HepG2 (cell line): ENCODE measurements at regions not wholly inside any gene's neighbourhood (a gene's known extent, or its start where the extent isn't known, plus 50 kb on each side); places are given as distances from the start of the nearest gene placed in this dataset.

Experiments used
- ATAC-seq: fragments of 200-7000 bp; cut with Tn5 transposase; 3 replicates; pipeline ENCODE4 v1.9.1; 2020; ENCODE audit warnings: mild to moderate bottlenecking, moderate library complexity
- BruUV-seq: library from RNA; stranded (reverse); fragments of 400-500 nt; replicated peaks from 2 replicates; lab custom pipeline; 2021; lab: Mats Ljungman, UMichigan
- CTCF ChIA-PET: fragments of 300-600 bp; formaldehyde crosslinking; extraction: SDS; loops from one replicate; lab custom pipeline; 2021; ENCODE audit warnings: low total read pairs, inconsistent platforms, low intra/inter-chr PET ratio; lab: Yijun Ruan, JAX
- POLR2A ChIA-PET: fragments of 350-600 bp; sonication (Branson Sonifier 250); formaldehyde crosslinking; loops from one replicate; lab custom pipeline; 2020; ENCODE audit warnings: antibody characterized with exemption, inconsistent platforms; lab: Yijun Ruan, JAX
- DNase-seq: peaks from one replicate; pipeline ENCODE4 v3.0.0-alpha.2; 2015; ENCODE audit warnings: low spot score
- FAIRE-seq: peaks from 3 replicates; lab custom pipeline; 2011; peaks lifted over from hg19 to GRCh38; lab: Jason Lieb, UNC
- H2AFZ ChIP-seq: one replicate; pipeline ENCODE4 v1.6.1; 2011; ENCODE audit warnings: low read length, inconsistent platforms
- H3K27ac ChIP-seq: fragments of 300-600 bp; 3 replicates; pipeline ENCODE4 v1.8.0; 2011; ENCODE audit warnings: mixed run types, mild to moderate bottlenecking, mixed read lengths, low read length, inconsistent platforms; ENCODE audit not compliant: insufficient read depth; ENCODE audit errors: extremely low read length
- H3K27me3 ChIP-seq, 2 experiments: fragments of 200-600 bp in 1 of 2; 2 replicates in 1 of 2; 3 replicates in 1 of 2; pipeline versions ENCODE4 v1.6.0 to v1.8.0; 2011; ENCODE audit warnings: low read length in 2 of 2, mild to moderate bottlenecking in 2 of 2, moderate library complexity in 2 of 2, inconsistent platforms in 1 of 2; ENCODE audit not compliant: insufficient read depth in 2 of 2, control insufficient read depth in 1 of 2
- H3K36me3 ChIP-seq, 2 experiments: fragments of 200-600 bp in 1 of 2; replicated peaks in 1 of 2; 2 replicates in 1 of 2; 3 replicates in 1 of 2; pipeline versions ENCODE4 v1.5.1 to v1.8.0; 2011; ENCODE audit warnings: low read length in 2 of 2, inconsistent platforms in 1 of 2; ENCODE audit not compliant: insufficient read depth in 2 of 2, control insufficient read depth in 1 of 2
- H3K4me1 ChIP-seq: 2 replicates; pipeline ENCODE4 v1.5.1; 2012; ENCODE audit warnings: low read length, inconsistent platforms; ENCODE audit not compliant: insufficient read depth
- H3K4me2 ChIP-seq: 2 replicates; pipeline ENCODE4 v1.6.0; 2011; ENCODE audit warnings: low read depth, low read length, inconsistent platforms
- H3K4me3 ChIP-seq, 3 experiments: fragments of 200-600 bp in 1 of 3; sonication (generic), shearing (Covaris generic) in 1 of 3; replicated peaks in 1 of 3; 2 replicates each; pipeline ENCODE4 v1.5.1; 2011 to 2016; ENCODE audit warnings: low read length in 3 of 3, inconsistent platforms in 2 of 3, low read depth in 2 of 3, mild to moderate bottlenecking in 2 of 3, control low read depth in 1 of 3, mixed read lengths in 1 of 3; ENCODE audit not compliant: insufficient read depth in 1 of 3
- H3K79me2 ChIP-seq: one replicate; pipeline ENCODE4 v1.6.1; 2011; ENCODE audit warnings: low read length, inconsistent platforms; ENCODE audit not compliant: insufficient read depth
- H3K9ac ChIP-seq: 2 replicates; pipeline ENCODE4 v1.6.0; 2011; ENCODE audit warnings: mild to moderate bottlenecking, low read depth, low read length, inconsistent platforms; ENCODE audit not compliant: insufficient read depth
- H3K9me3 ChIP-seq: 2 replicates; pipeline ENCODE4 v1.5.1; 2012; ENCODE audit warnings: mild to moderate bottlenecking, low read length
- H4K20me1 ChIP-seq: 2 replicates; pipeline ENCODE4 v1.6.0; 2011; ENCODE audit warnings: inconsistent platforms, mild to moderate bottlenecking, low read length, moderate library complexity; ENCODE audit not compliant: insufficient read depth
- ATF3 ChIP-seq: sonication (generic); formaldehyde crosslinking; IDR thresholded peaks from 2 replicates; pipeline ENCODE4 v1.4.0; 2020; ENCODE audit warnings: missing genetic modification reagents
- ATM ChIP-seq: fragments of 450-650 bp; IDR thresholded peaks from 2 replicates; pipeline ENCODE4 v1.7.1; 2017; ENCODE audit warnings: mild to moderate bottlenecking, borderline replicate concordance
- DBP ChIP-seq: sonication (generic); formaldehyde crosslinking; IDR thresholded peaks from 2 replicates; pipeline ENCODE4 v1.4.0; 2020; ENCODE audit warnings: missing genetic modification reagents; ENCODE audit errors: not compliant biosample characterization
- HMGXB3 ChIP-seq: sonication (generic); formaldehyde crosslinking; IDR thresholded peaks from 2 replicates; pipeline ENCODE4 v1.4.0; 2020; ENCODE audit warnings: missing genetic modification reagents, borderline replicate concordance
- HOXD1 ChIP-seq: sonication (generic); formaldehyde crosslinking; IDR thresholded peaks from 2 replicates; pipeline ENCODE4 v1.5.0; 2020; ENCODE audit warnings: missing genetic modification reagents
- KDM4B ChIP-seq: sonication (generic); formaldehyde crosslinking; IDR thresholded peaks from 2 replicates; pipeline ENCODE4 v1.4.0; 2020; ENCODE audit warnings: missing genetic modification reagents
- ZNF17 ChIP-seq: sonication (generic); formaldehyde crosslinking; IDR thresholded peaks from 2 replicates; pipeline ENCODE4 v1.5.0; 2020; ENCODE audit warnings: mild to moderate bottlenecking, missing genetic modification reagents
- ZNF24 ChIP-seq: fragments of 450-650 bp; IDR thresholded peaks from 2 replicates; pipeline ENCODE4 v1.6.1; 2017; ENCODE audit warnings: antibody characterized with exemption, mild to moderate bottlenecking
- ZNF747 ChIP-seq: sonication (generic); formaldehyde crosslinking; IDR thresholded peaks from 2 replicates; pipeline ENCODE4 v1.8.1; 2023; ENCODE audit warnings: missing genetic modification reagents, mild to moderate bottlenecking, borderline replicate concordance
- WGBS: methylation state at CpG from one replicate; pipeline ENCODE4 v1.1.6; 2017; ENCODE audit warnings: low lambda C conversion rate; 5-methylcytosine and 5-hydroxymethylcytosine counted together
- in situ Hi-C: cut with HindIII; loops from 2 replicates; pipeline ENCODE4 v1.10.0; 2017; ENCODE audit warnings: low pct_unique_long_range_greater_than_20kb; ENCODE audit not compliant: extremely low pct_ligation_motif_present
- intact Hi-C: fragments of 100-400 bp; cut with micrococcal nuclease; formaldehyde crosslinking; loops from one replicate; pipeline ENCODE4 v1.10.0; 2022; ENCODE audit not compliant: unreplicated experiment
- TF ChIP-seq, protein P1 (sequence below): IDR thresholded peaks from 2 replicates; pipeline ENCODE4 v1.6.1; 2016; ENCODE audit warnings: missing genetic modification reagents, missing compliant biosample characterization

DNA sequence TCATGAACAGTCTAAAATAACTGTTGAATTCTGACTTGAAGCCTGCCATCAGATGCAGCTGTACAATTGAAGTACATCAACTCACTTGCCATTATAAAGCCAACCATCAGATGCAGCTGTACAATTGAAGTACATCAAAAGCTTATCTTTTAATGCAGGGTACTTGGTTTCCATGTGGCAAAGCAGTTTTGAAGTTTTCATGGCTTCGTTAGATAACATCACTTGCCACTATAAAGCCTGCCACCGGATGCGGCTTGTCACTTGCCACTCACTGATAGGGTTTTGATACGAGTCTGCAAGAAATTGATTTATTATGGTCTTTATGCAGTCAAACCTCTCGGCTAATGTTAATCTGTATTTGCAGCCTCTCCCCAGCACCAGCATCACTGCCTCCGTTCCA is 1605.8 kb downstream of the SUCLG1 start:
- in situ Hi-C loops: no loop called here
- Histone ChIP-seq H3K4me3 (no peak overlapping the region), H4K20me1 (no peaks in the 10 kb centered on the region), H3K9ac (no peak overlapping the region), H3K36me3 (no peaks in the 10 kb centered on the region), H3K9me3 (no peaks in the 10 kb centered on the region), H3K27me3 (no peaks in the 10 kb centered on the region), H2AFZ (no peak overlapping the region), H3K4me2 (no peak overlapping the region), H3K79me2 (no peaks in the 10 kb centered on the region), H3K27ac (no peak overlapping the region), H3K4me1 (no peaks in the 10 kb centered on the region)
- ATAC-seq (no peak), DNase-seq (no peak), FAIRE-seq (no peak)
- no TSS peak for BruUV-seq
- TF ChIP-seq, protein P1, sequence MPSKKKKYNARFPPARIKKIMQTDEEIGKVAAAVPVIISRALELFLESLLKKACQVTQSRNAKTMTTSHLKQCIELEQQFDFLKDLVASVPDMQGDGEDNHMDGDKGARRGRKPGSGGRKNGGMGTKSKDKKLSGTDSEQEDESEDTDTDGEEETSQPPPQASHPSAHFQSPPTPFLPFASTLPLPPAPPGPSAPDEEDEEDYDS (CRISPR knock-in tag): no peak
- no peak for TF ChIP-seq DBP
- 27% methylated on average over 6 of the region's 6 CpGs for WGBS
- intact Hi-C loops: no loop called here
- POLR2A ChIA-PET: no interaction called here
- CTCF ChIA-PET: no interaction called here

DNA sequence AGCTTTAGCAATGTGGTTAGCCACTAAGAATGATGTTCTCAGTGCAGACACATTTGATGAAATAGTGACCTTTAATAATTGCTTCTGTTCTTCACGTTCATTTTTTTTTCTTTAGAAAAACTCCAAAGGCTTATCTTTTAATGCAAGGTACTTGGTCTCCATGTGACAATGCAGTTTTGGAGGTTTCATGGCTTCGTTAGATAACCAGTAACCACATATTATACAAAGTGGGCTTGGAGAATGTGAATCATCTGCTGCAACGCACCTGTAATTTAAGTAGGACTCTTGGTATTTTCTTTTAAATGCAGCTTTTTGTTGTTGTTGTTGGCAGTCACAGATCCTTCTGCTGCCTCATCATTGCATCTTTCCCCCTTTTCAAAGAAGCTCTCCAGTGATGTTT is 1606.3 kb downstream of the SUCLG1 start:
- no peak for ATAC-seq
- intact Hi-C loops: no loop called here
- Histone ChIP-seq H3K27me3 (no peaks in the 10 kb centered on the region), H4K20me1 (no peaks in the 10 kb centered on the region), H3K27ac (no peak overlapping the region), H3K9me3 (no peaks in the 10 kb centered on the region), H2AFZ (no peak overlapping the region), H3K79me2 (no peaks in the 10 kb centered on the region), H3K36me3 (no peaks in the 10 kb centered on the region), H3K4me3 (no peak overlapping the region), H3K4me1 (no peaks in the 10 kb centered on the region), H3K9ac (no peak overlapping the region), H3K4me2 (no peak overlapping the region)
- FAIRE-seq: no peak
- ChIA-PET CTCF (no interaction called here), POLR2A (no interaction called here)
- BruUV-seq: no TSS peak
- WGBS: 1% methylated on average over 3 of the region's 3 CpGs
- TF ChIP-seq ATF3 (CRISPR knock-in tag) (no peak), HMGXB3 (CRISPR knock-in tag) (no peak), HOXD1 (CRISPR knock-in tag) (no peak), ZNF24 (no peak), ZNF747 (CRISPR knock-in tag) (no peak), ZNF17 (no peak), ATM (no peak), KDM4B (CRISPR knock-in tag) (no peak)
- no peak for DNase-seq
- in situ Hi-C loops: no loop called here
